Lung (tissue), 11 donors: ENCODE measurements at regions not wholly inside any gene's neighbourhood (a gene's known extent, or its start where the extent isn't known, plus 50 kb on each side); places are given as distances from the start of the nearest gene placed in this dataset.

Experiments
- ATAC-seq: fragments of 200-7000 bp; cut with Tn5 transposase; one replicate; pipeline ENCODE4 v1.9.1; 2020; ENCODE audit warnings: moderate number of reproducible peaks; ENCODE audit not compliant: insufficient read depth, low FRiP score
- DNase-seq, 3 donors: peaks; one replicate each; pipeline ENCODE4 v3.0.0-alpha.2; 2013 to 2017
- H3K27ac ChIP-seq, 2 donors: one replicate each; pipeline ENCODE4 v1.5.1; 2013; ENCODE audit warnings: mild to moderate bottlenecking in 2 of 2, moderate library complexity in 2 of 2, control low read depth in 1 of 2, inconsistent platforms in 1 of 2, low read depth in 1 of 2, low read length in 1 of 2
- H3K27me3 ChIP-seq, 3 donors: one replicate each; pipeline ENCODE4 v1.5.1; 2013; ENCODE audit warnings: low read length in 2 of 3; ENCODE audit not compliant: control insufficient read depth in 3 of 3, insufficient read depth in 3 of 3
- H3K36me3 ChIP-seq, 4 donors: one replicate each; pipeline ENCODE4 v1.5.1; 2013; ENCODE audit warnings: low read length in 4 of 4, mild to moderate bottlenecking in 1 of 4, moderate library complexity in 1 of 4; ENCODE audit not compliant: control insufficient read depth in 4 of 4, insufficient read depth in 4 of 4
- H3K4me1 ChIP-seq, 5 donors: one replicate each; pipeline ENCODE4 v1.5.1; 2013; ENCODE audit warnings: low read length in 5 of 5, mild to moderate bottlenecking in 2 of 5, moderate library complexity in 1 of 5; ENCODE audit not compliant: control insufficient read depth in 5 of 5, insufficient read depth in 5 of 5
- H3K4me3 ChIP-seq: one replicate; pipeline ENCODE4 v1.5.1; 2013; ENCODE audit warnings: mild to moderate bottlenecking, control low read depth, moderate library complexity
- H3K9ac ChIP-seq, 2 donors: one replicate each; pipeline ENCODE4 v1.5.1; 2013; ENCODE audit warnings: low read length in 2 of 2, control low read depth in 1 of 2; ENCODE audit not compliant: insufficient read depth in 1 of 2
- H3K9me3 ChIP-seq, 4 donors: one replicate each; pipeline ENCODE4 v1.5.1; 2013; ENCODE audit warnings: low read length in 3 of 4, mild to moderate bottlenecking in 1 of 4, moderate library complexity in 1 of 4; ENCODE audit not compliant: control insufficient read depth in 4 of 4, insufficient read depth in 3 of 4
- CTCF ChIP-seq: IDR thresholded peaks from 2 replicates; pipeline ENCODE4 v1.5.1; 2012; ENCODE audit warnings: mild to moderate bottlenecking; ENCODE audit errors: control extremely low read depth, extremely low read depth
- WGBS, 2 donors: extraction: QIAGEN DNeasy Blood & Tissue Kit; methylation state at CpG; one replicate each; pipeline ENCODE4 v1.1.7; 2013; 5-methylcytosine and 5-hydroxymethylcytosine counted together
- donor health status: control.
- donor health status: control.
- donor health status: Bipolar disorder and iron deficiency.
- donor health status: healthy.
- donor health status: DM: yes; HTN: yes; CAD: no.

DNA sequence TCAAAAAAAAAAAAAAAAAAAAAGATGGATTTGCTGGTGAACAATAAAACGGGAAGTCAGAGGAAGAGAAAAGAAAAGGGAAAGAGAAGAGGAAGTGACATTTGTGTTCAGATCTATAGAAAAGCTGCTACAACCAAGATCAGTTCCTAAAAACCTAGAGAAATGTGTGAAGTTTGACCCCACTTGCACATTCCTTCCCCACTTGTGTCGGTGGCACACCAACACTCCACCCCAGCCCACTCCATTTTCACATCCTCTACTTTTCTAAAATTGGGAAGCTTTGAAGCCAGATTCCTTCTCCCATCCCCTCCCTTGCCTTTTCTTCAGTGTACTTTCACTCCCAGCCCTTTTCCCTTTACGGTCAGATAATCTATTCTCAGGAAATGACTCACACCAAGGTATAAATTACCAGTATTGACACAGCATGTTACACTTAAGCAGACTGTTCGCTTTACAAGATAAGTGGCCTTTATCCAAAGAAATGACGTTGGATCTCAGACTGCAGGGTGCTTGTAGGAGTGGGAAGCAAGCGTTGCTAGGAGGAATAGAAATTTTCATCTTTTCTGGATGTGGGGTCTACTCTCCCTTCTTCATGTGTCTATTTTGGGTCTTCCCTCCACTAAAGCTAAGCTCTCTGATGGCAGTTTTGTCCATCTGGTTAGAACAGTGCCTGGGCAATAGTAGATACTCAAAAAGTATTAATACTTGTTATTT, 92.5 kb upstream of the ADGRF1 start:
- no peak overlapping the region for H3K9ac ChIP-seq
- WGBS, 2 donors, result 19 to 30% methylated on average over 6 of the region's 6 CpGs
- ATAC-seq, result peak; percentile 76
- no peaks in the 10 kb centered on the region for H3K36me3 ChIP-seq
- no peaks in the 10 kb centered on the region for H3K9me3 ChIP-seq
- DNase-seq, result peak in 2 of 3 donors; percentile 66 to 79
- H3K4me1 ChIP-seq, result peaks cover 4 to 18% (median 8%) of the 10 kb centered on the region in 5 donors
- H3K27ac ChIP-seq, result peak overlapping the region in 1 of 2 donors; percentile 40
- H3K4me3 ChIP-seq, result no peak overlapping the region
- H3K27me3 ChIP-seq, result no peaks in the 10 kb centered on the region
- TF ChIP-seq CTCF, result no peak

GRCh38 chr6:47133230-47134000, 91.3 kb upstream of the ADGRF1 start:
- H3K9me3 ChIP-seq, result no peaks in the 10 kb centered on the region
- DNase-seq (no peak), ATAC-seq (no peak)
- H3K36me3 ChIP-seq, result no peaks in the 10 kb centered on the region
- H3K27ac ChIP-seq, result no peak overlapping the region
- no peak overlapping the region for H3K4me3 ChIP-seq
- 96% methylated on average over 13 of the region's 13 CpGs for WGBS, 2 donors
- no peak overlapping the region for H3K9ac ChIP-seq
- H3K4me1 ChIP-seq, result peaks cover 4 to 27% (median 10%) of the 10 kb centered on the region in 5 donors
- H3K27me3 ChIP-seq, result no peaks in the 10 kb centered on the region
- TF ChIP-seq CTCF, result no peak

DNA sequence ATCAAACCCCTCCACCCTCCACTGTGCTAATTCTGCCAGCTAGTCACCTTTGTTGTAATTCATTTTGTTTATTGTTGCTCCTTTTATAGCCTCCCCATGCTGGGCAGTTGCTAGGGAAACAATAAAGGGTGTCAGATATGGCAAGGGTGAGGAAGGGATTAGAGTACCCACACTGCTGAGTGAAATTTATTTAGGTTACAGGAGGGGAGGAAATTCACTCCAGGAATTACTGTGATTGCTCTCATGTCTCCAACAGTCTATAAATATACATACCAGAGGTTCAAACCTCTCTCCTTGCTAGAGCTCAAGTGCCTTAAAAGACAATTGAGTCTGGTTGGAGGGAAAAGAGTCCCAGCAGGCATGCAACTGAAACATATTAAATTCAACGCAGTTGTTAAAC, 90.6 kb upstream of the ADGRF1 start:
- TF ChIP-seq CTCF, result no peak
- no peak for ATAC-seq
- H3K4me1 ChIP-seq, result peaks cover 4 to 27% (median 10%) of the 10 kb centered on the region in 5 donors
- no peaks in the 10 kb centered on the region for H3K9me3 ChIP-seq
- DNase-seq, result no peak
- no peak overlapping the region for H3K9ac ChIP-seq
- 79 to 93% methylated on average over 1 of the region's 1 CpG for WGBS, 2 donors
- no peaks in the 10 kb centered on the region for H3K36me3 ChIP-seq
- H3K27ac ChIP-seq, result no peak overlapping the region
- H3K4me3 ChIP-seq, result no peak overlapping the region
- no peaks in the 10 kb centered on the region for H3K27me3 ChIP-seq
